ENCODE measurements at regions not wholly inside any gene's neighbourhood (a gene's known extent, or its start where the extent isn't known, plus 50 kb on each side); places are given as distances from the start of the nearest gene placed in this dataset.
"Not testable (repeated sequence)": the region's sequence is repeated elsewhere in the genome, so short reads cannot be mapped to it uniquely, and the experiment has no call there.

DNA sequence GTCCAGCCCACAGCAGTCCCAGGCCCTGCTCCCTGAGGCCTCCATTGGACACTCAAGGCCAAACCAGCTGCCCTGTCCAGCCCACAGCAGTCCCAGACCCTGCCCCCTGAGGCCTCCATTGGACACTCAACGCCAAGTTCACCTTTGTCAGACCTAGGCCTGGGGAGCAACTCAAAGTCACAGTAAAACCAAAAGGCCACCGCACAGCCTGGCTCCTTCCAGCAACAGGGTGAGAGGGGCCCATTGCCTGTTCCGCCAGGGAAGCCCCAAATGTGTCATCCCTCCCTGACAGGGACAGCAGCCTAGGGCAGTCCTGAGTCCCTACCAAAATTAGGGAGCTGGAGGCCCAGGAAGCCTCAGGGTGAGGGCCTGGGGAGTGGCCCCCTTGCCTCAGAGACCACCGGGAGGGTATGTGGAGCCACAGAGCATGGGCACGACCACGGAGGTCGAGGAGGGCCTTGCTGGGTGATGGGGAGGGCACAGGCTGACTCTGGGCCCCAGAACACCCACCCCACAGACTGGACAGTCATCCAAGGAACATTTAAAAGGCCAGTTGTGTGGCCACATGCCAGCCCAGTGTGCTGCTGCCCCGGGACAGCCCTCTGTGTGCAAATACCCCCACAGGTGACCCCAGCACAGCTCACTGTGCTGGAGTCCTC is 66.5 kb upstream of the PPP2R2D start:
- TF ChIP-seq, protein P1, sequence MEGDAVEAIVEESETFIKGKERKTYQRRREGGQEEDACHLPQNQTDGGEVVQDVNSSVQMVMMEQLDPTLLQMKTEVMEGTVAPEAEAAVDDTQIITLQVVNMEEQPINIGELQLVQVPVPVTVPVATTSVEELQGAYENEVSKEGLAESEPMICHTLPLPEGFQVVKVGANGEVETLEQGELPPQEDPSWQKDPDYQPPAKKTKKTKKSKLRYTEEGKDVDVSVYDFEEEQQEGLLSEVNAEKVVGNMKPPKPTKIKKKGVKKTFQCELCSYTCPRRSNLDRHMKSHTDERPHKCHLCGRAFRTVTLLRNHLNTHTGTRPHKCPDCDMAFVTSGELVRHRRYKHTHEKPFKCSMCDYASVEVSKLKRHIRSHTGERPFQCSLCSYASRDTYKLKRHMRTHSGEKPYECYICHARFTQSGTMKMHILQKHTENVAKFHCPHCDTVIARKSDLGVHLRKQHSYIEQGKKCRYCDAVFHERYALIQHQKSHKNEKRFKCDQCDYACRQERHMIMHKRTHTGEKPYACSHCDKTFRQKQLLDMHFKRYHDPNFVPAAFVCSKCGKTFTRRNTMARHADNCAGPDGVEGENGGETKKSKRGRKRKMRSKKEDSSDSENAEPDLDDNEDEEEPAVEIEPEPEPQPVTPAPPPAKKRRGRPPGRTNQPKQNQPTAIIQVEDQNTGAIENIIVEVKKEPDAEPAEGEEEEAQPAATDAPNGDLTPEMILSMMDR (IDR thresholded peaks at IDR 0.05) = no peak
- no peak overlapping the region for H3K27ac Mint-ChIP-seq
- H3K36me3 Mint-ChIP-seq (ENCODE audit: low read depth) = no peaks in the 10 kb centered on the region
- no peak overlapping the region for H3K4me3 Mint-ChIP-seq
- no peaks in the 10 kb centered on the region for H3K4me1 Mint-ChIP-seq (ENCODE audit: low read depth)
- H3K27me3 Mint-ChIP-seq (ENCODE audit: insufficient read depth) = no peaks in the 10 kb centered on the region; the same call in 1 of the 2 replicates
- DNase-seq = no peak
- peaks cover 21% of the 10 kb centered on the region; the same call in 1 of the 2 replicates for H3K9me3 Mint-ChIP-seq

DNA sequence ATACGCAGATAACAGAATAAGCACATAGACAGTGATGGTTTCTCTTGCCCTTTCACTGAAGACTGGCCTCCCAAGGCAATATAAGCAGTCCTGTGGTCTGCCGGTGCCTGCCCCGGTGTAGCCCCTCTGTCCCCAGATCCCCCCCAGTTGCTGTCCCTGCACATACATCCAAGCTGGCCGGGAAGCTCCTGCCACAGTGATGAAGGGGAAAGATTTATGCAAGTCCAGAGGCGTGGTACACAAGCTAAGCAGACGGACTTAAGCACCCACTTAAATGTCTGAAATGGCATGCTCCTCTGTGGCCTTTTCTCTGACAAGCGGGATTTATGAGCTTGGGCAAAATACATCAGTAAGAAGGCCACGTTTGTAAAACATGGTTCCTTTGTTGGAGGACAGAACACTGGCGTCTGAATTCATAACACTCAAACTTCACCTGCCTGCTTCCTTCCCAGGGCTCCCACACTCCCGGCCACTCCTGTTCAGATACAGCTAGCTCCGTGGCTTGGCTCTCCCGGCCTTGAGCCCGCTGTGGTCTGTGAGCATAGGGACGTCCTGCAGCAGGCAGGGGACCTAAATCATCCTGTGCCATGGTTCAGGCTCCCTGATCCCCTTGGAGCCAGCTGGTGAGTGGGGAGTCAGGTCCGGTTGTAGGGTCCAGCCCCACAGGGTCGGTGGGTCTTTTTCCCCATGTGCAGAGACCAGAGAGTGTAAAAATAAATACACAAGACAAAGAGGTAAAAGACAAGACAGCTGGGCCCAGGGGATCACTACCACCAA is 61.7 kb upstream of the PPP2R2D start:
- no peaks in the 10 kb centered on the region for H3K36me3 Mint-ChIP-seq (ENCODE audit: low read depth)
- peaks cover 3% of the 10 kb centered on the region for H3K27me3 Mint-ChIP-seq (ENCODE audit: insufficient read depth)
- TF ChIP-seq, protein P1 (IDR thresholded peaks at IDR 0.05) = no peak
- DNase-seq = no peak
- no peaks in the 10 kb centered on the region for H3K4me1 Mint-ChIP-seq (ENCODE audit: low read depth)
- H3K4me3 Mint-ChIP-seq = no peak overlapping the region
- H3K9me3 Mint-ChIP-seq = peaks cover 7% of the 10 kb centered on the region
- no peak overlapping the region for H3K27ac Mint-ChIP-seq

DNA sequence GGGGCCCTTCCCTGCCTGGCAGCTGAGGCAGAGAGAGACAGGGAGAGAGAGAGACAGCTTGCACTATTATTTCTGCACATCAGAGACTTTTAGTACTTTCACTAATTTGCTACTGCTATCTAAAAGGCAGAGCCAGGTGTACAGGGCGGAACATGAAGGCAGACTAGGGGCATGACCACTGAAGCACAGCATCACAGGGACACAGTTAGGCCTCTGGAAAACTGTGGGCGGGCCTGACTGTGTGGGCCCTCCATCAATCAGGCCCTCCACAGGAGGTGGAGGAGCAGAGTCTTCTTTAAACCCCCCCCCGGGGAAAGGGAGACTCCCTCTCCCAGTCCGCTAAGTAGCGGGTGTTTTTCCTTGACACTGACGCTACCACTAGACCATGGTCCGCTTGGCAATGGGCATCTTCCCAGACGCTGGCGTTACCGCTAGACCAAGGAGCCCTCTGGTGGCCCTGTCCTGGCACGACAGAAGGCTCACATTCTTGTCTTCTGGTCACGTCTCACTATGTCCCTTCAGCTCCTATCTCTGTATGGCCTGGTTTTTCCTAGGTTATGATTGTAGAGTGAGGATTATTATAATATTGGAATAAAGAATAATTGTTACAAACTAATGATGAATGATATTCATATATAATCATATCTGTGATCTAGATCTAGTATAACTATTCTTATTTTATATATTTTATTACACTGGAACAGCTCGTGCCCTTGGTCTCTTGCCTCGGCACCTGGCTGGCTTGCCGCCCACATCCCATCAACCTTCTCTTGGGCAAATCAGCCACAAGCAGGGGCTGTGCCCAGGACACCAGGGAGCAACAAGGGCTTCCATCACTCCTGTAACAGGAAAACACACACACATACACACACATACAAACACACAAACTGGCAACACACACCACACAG is 60.7 kb upstream of the PPP2R2D start:
- not testable (repeated sequence) for H3K36me3 Mint-ChIP-seq (ENCODE audit: low read depth); DNase-seq; H3K4me1 Mint-ChIP-seq (ENCODE audit: low read depth); H3K4me3 Mint-ChIP-seq; H3K27ac Mint-ChIP-seq; H3K27me3 Mint-ChIP-seq (ENCODE audit: insufficient read depth)
- H3K9me3 Mint-ChIP-seq = peaks cover 11% of the 10 kb centered on the region

DNA sequence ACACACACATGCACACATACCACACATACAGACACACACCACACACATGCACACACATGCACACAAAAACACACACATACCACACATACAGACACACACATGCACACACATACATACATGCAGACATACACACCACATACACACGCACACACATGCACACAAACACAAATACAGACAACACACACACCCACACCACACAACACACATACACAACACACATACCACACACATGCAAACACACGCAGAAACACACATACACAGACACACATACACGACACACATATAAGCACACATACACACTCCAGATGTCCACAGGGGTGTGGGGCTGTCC is 60.1 kb upstream of the PPP2R2D start:
- DNase-seq = no peak
- Mint-ChIP-seq H3K9me3 (peaks cover 11% of the 10 kb centered on the region), H3K4me3 (no peak overlapping the region), H3K27me3 (ENCODE audit: insufficient read depth) (peaks cover 3% of the 10 kb centered on the region), H3K36me3 (ENCODE audit: low read depth) (no peaks in the 10 kb centered on the region), H3K27ac (no peak overlapping the region), H3K4me1 (ENCODE audit: low read depth) (no peaks in the 10 kb centered on the region)
- TF ChIP-seq, protein P1 (IDR thresholded peaks at IDR 0.05) = no peak

DNA sequence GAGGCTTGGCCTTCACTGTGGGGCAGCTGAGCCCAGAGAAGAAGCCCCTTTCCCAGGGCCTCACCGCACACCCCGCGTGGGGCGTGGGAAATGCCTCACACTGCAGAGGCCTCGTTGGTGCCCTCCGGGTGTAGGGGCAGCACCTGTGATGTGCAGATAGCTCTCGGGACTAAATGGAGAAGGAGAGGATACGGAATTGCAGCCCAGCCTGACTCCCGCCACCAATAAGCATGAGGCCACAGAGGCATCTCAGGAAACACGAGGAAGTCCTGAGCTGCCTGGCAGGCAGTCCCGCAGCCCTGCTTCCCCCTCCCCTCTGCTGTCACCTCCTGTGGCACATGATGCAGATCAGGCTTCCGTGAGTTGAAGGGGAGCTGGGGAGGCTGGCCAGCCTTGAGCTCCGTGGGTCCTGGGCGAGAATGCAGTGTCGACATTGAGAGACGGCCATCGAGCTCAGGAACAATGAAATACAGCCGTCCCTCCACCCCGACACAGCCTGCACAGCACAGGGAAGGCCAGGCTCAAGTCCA is 59.6 kb upstream of the PPP2R2D start:
- Mint-ChIP-seq H3K27ac (no peak overlapping the region), H3K4me3 (no peak overlapping the region), H3K9me3 (peaks cover 15% of the 10 kb centered on the region), H3K36me3 (ENCODE audit: low read depth) (0 out of 2 replicates have a peak, but pooled peaks cover 3% of the 10 kb centered on the region), H3K27me3 (ENCODE audit: insufficient read depth) (peaks cover 5% of the 10 kb centered on the region), H3K4me1 (ENCODE audit: low read depth) (no peaks in the 10 kb centered on the region)
- TF ChIP-seq, protein P1 (IDR thresholded peaks at IDR 0.05) = no peak
- DNase-seq = no peak
